NCI-H146 (cell line): ENCODE measurements at regions not wholly inside any gene's neighbourhood (a gene's known extent, or its start where the extent isn't known, plus 50 kb on each side); places are given as distances from the start of the nearest gene placed in this dataset.
A peak's percentile ranks its signal among the peaks of the same experiment; 100 is the strongest.

Experiments
- DNase-seq: peaks from one replicate; lab custom pipeline; 2025; lab: John Stamatoyannopoulos, UW

DNA sequence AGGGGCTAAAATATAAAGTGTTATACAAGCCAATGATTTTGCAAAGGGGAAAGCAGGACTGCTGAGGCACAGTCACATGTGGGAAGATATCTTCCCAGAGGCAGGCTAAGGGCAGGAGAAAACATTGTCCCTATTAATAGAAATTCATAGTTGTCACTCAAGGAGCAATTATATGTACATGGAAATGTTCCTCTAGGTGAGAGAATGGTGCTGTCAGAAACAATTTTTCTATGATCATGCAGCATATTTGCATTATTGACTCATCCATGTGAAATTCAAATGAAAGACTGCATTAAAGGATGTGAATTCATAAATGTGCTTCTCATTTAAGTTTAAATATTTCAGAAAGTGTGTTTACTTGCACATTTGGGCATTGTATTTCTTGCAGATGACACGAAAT lies 775.9 kb upstream of the CDH9 start:
- DNase-seq: no peak

DNA sequence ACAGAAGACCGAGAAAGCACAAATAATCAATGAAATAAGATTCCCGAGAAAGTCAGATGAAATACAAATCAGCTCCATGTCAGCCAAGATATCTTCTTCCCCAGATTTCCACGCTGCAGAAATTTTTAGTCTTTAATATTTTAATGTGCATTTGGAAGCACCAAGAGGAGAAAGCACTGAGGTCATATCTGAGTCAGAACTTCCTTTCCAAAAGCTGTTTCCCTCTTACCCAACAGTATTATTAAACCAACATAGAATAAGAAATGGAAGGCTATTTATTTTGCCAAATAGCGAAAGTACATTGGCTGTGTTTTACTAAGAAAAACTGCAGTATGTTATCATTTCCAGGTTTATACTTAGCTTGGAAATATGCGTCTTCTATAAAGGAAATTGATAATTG lies 772.1 kb upstream of the CDH9 start:
- no peak for DNase-seq

GRCh38 chr5:27797220-27797619 lies 758.8 kb upstream of the CDH9 start:
- no peak for DNase-seq

GRCh38 chr5:27788184-27788583 lies 749.8 kb upstream of the CDH9 start:
- DNase-seq: no peak

GRCh38 chr5:27784317-27784716 lies 745.9 kb upstream of the CDH9 start:
- no peak for DNase-seq

DNA sequence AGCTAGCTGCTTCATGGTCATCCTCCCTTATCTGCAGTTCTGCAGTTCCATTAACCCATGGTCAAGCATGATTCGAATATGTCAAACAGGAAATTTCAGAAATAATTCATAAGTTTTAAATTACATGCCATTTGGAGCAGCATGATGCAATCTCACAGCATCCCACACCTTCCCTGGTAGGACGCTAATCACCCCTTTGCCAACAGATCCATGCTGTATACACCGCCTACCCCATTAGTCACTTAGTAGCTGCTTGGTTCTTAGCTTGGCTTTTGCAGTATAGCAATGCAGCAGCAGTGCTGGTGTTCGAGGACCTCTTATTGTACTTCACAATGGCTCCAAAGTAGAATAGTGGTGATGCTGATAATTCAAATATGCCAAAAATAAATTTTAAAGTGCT lies 739.7 kb upstream of the CDH9 start:
- DNase-seq: no peak

GRCh38 chr5:27773636-27774035 lies 735.2 kb upstream of the CDH9 start:
- DNase-seq: no peak

DNA sequence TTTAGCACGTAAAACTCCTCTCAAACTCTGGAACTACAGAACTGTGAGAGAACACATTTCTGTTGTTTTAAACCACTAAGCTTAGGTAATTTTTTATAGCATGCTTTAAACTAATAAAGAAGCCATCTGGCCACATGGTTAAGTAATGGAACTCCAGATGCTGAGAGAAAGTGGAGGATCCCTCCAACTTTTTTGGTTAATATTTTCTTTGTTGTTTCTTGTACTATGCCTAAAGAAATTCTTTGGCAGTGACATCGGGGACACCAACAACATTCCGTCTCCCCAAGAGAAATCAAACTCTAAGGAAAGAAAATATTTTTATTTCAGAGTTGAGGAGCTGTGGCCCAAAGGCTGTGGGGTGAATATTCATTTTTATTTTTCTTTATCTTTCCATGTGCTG lies 734.8 kb upstream of the CDH9 start:
- no peak for DNase-seq

DNA sequence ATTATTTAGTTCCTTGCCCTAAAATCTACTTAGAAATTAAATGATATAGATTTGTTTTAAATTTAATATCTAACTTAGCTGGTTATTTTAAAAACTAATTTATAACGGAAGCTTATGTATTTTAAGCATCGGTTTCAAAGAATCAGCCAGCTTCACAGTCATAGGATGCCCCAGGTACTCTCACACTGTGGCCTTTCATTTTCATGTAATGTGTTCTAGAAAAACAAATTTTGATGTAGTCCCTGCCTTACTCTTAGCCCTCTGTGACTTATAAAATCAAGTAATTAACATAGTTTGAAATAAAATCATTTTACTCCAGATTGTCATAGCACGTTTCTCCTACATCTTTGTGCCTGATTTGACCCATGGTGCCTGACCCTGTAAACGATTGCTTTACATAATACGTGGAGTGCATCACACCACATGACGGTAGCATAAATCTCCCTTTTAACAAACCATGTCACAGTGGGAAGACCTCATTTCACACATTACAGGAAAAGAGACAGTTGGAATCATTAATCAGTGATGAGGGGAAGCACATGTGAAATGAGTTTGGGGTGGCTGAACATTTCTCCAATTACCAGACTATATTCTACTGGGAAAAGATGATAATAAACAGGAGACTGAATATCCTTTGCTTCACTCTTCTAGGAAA lies 731.5 kb upstream of the CDH9 start:
- no peak for DNase-seq

- DNase-seq: no peak
Observed at GRCh38 chr5:27748847-27749246, 710.5 kb upstream of the CDH9 start.

GRCh38 chr5:27743383-27743979 lies 705.1 kb upstream of the CDH9 start:
- peak; percentile 65 for DNase-seq

DNA sequence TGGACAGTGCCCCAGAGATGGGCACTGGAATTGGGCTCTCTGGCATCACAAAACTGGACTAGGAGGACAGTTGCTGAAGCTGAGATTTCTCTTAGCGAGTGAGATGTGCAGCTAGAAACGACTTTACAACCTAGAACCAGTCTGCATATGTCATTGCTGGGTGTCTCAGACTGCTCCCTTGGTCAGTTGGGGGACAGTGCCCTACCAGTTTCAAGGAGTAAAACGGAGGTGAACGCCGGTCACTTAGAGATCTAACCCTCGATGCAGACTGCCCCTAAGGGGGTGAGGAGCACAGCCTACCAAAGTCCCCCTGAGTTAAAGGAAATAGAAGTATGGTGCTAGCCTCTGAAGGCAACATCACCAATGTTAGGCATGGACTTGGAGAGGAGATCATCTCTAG lies 704.4 kb upstream of the CDH9 start:
- peak; percentile 56 for DNase-seq

GRCh38 chr5:27734838-27735237 lies 696.5 kb upstream of the CDH9 start:
- DNase-seq: no peak

DNA sequence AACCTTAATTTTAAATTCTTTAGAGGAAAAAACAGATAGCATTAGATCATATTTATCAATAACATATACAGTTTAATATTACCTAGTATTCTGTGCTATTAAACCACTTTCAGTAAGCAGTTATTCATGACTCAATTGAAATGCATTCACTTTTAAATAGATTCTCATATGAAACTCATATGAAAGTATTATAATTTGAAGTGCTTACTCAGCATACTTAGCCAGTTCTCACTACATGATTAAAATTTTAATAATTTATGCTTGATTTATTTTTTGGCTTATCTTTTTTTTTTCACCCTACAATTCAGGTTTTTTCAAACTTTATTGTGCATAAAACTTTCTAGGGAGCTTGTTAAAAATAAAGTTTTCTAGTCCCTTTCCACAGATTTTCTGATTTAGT lies 694.9 kb upstream of the CDH9 start:
- no peak for DNase-seq

- DNase-seq: no peak
Observed at GRCh38 chr5:27727254-27727653, 688.9 kb upstream of the CDH9 start.

DNA sequence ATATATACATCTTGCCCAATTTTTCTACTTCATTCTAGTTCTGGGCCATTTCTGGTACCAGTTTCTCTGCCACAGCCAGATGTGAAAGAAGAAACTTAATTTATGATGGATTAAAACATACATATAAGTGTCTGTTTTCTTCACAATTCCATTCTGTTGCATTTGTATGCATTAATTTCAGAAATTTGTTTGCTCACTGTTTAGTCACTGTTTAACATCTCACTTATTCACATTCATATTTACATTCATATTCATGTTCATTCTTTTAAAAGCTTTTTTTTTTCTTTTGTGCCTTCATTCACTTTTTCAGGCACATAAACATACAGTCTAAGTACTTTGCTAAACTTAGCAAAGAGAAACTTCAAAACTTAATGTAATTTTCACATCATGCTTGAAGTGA lies 684.0 kb upstream of the CDH9 start:
- no peak for DNase-seq

DNA sequence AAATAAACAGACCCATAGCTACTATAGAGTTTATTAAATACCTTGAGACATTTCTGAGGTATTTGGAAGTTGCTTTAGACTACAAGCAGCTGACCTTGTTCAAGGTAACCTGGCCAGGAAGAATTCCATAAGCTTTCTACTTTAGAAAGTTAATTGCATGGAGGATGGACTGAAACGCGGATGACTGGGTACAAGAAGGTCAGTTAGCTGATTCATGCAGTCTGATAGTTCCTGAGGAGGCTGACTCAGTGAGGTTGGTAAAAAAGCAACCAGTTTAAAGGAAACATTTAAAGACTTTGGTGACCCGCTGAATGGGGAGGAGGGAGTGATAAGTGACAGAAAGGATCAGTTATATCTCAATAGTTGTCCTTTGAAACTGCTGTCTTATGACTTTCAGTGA lies 670.1 kb upstream of the CDH9 start:
- DNase-seq: no peak

- DNase-seq: no peak
Observed at GRCh38 chr5:27706832-27707231, 668.4 kb upstream of the CDH9 start.

- no peak for DNase-seq
Observed at GRCh38 chr5:27705661-27706060, 667.3 kb upstream of the CDH9 start.

- peak; percentile 69 for DNase-seq
Observed at GRCh38 chr5:27701931-27702903, 663.8 kb upstream of the CDH9 start.

DNA sequence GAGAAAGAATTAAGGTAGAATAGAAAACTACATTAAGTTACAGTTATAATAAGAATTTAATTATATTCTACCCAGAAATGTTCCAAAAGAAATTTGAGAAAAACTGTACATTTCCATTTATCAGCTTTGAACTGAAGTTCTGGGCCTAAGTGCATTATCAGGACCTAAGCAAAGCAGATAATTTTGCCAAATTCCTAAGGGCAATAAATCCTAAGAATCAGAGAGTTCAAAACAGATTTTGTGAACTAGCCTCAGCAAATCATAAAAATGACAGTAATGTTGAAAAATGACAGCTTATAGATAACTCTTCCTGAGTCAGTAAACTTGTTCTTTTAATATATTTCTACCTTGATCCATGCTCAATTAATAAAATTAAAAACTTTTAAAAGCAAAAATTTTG lies 662.1 kb upstream of the CDH9 start:
- no peak for DNase-seq

DNA sequence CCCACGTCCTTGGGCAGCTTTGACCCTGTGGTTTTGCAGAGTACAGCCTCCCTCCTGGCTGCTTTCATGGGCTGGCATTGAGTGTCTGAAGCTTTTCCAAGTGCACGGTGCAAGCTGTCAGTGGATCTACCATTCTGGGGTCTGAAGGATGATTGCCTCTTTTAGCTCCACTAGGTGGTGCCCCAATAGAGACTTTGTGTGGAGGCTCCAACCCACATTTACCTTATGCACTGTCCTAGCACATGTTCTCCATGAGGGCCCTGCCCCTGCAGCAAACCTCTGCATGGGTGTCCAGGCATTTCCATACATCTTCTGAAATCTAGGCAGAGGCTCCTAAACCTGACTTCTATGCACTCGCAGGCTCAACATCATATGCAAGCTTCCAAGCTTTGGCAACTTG lies 644.2 kb upstream of the CDH9 start:
- peak; percentile 1 for DNase-seq

- DNase-seq: peak; percentile 7
Observed at GRCh38 chr5:27652505-27652904, 614.1 kb upstream of the CDH9 start.
